GM12891 (cell line): ENCODE measurements at regions not wholly inside any gene's neighbourhood (a gene's known extent, or its start where the extent isn't known, plus 50 kb on each side); places are given as distances from the start of the nearest gene placed in this dataset.

Source experiments
- POLR2A ChIP-seq: IDR thresholded peaks from 2 replicates; pipeline ENCODE4 v1.6.1; 2011; ENCODE audit warnings: low read depth, low read length, control low read depth
- POLR2AphosphoS5 ChIP-seq: IDR thresholded peaks from 2 replicates; pipeline ENCODE4 v1.6.1; 2011; ENCODE audit warnings: low read depth, low read length, control low read depth

- no peak for TF ChIP-seq POLR2A
- no peak for TF ChIP-seq POLR2AphosphoS5
Measured at GRCh38 chr2:225254363-225254762, 145.1 kb upstream of the NYAP2 start.
